ENCODE measurements at regions not wholly inside any gene's neighbourhood (a gene's known extent, or its start where the extent isn't known, plus 50 kb on each side); places are given as distances from the start of the nearest gene placed in this dataset.

GRCh38 chr5:102581011-102581410 is 82.2 kb upstream of the SLCO6A1 start (continued):
- TF ChIP-seq IKZF2 (IDR thresholded peaks at IDR 0.05): no peak
- TF ChIP-seq YBX1 (IDR thresholded peaks at IDR 0.05): no peak
- no peak for TF ChIP-seq ATF7 (IDR thresholded peaks at IDR 0.05; ENCODE audit: low read depth)
- no peak for TF ChIP-seq SMC3 (IDR thresholded peaks at IDR 0.05; ENCODE audit: borderline replicate concordance, low read length)

GRCh38 chr5:102582696-102583095 is 83.9 kb upstream of the SLCO6A1 start:
- H3K4me3 ChIP-seq: no peak overlapping the region
- H3K9ac ChIP-seq (ENCODE audit: control insufficient read depth, insufficient read depth, low read length): no peak overlapping the region
- DNase-seq (ENCODE audit: low read depth, low spot score) (no peak), ATAC-seq (no peak), FAIRE-seq (no peak)
- H3K4me1 ChIP-seq (ENCODE audit: control insufficient read depth, insufficient read depth, low read length): no peaks in the 10 kb centered on the region
- H3K79me2 ChIP-seq (ENCODE audit: control insufficient read depth, insufficient read depth, low read length): no peaks in the 10 kb centered on the region
- ChIA-PET POLR2A (no interaction called here), CTCF (interaction anchor here (1.1 to 2.4 kb wide), 5 partner anchors 11 to 99 kb away, joined by 3 to 15 read pairs (median 7); no protein-coding TSS in a partner anchor), SMC1A (ENCODE audit: uncharacterized antibody, unreplicated experiment) (interaction anchor here (1.3 to 1.5 kb wide), 4 partner anchors 13 to 557 kb away, joined by 3 to 7 read pairs (median 4); no protein-coding TSS in a partner anchor), RAD21 (ENCODE audit: unreplicated experiment) (interaction anchor here (0.8 to 1.1 kb wide), 2 partner anchors 13 to 99 kb away, joined by 3 to 6 read pairs; no protein-coding TSS in a partner anchor)
- in situ Hi-C loops (cut with MboI) (loop anchor here (10.0 kb wide), 2 partner anchors 462 to 552 kb away; no protein-coding TSS in a partner anchor), intact Hi-C loops (cut with micrococcal nuclease; ENCODE audit: unreplicated experiment) (loop anchor here (1.0 to 2.0 kb wide), 4 partner anchors 88 to 642 kb away; no protein-coding TSS in a partner anchor)
- H3K27me3 ChIP-seq (replicated peaks in 1 of 2; ENCODE audit: control insufficient read depth in 2 of 2, insufficient read depth in 2 of 2, low read length in 1 of 2): no peaks in the 10 kb centered on the region
- H3K27ac ChIP-seq (ENCODE audit: control insufficient read depth, insufficient read depth): no peak overlapping the region
- H3K9me3 ChIP-seq (replicated peaks; ENCODE audit: control insufficient read depth, insufficient read depth, low read length): no peaks in the 10 kb centered on the region
- H2AFZ ChIP-seq (ENCODE audit: control insufficient read depth, low read depth, low read length): no peak overlapping the region
- no peaks in the 10 kb centered on the region for H4K20me1 ChIP-seq (ENCODE audit: control insufficient read depth, insufficient read depth)
- no peak overlapping the region for H3K4me2 ChIP-seq (ENCODE audit: control insufficient read depth, insufficient read depth)
- TF ChIP-seq SPI1 (IDR thresholded peaks at IDR 0.05; ENCODE audit: borderline replicate concordance, insufficient read depth, low read depth, low read length) (no peak), CHD2 (IDR thresholded peaks at IDR 0.05; ENCODE audit: borderline replicate concordance, low read depth, low read length) (no peak), BRCA1 (IDR thresholded peaks at IDR 0.05; ENCODE audit: low read depth, low read length) (no peak), ZNF24 (IDR thresholded peaks at IDR 0.05) (no peak), JUNB (IDR thresholded peaks at IDR 0.05) (no peak)
- WGBS (ENCODE audit: insufficient coverage, insufficient replicate concordance, low lambda C conversion rate, missing lambda C conversion rate): 12% methylated on average over 3 of the region's 3 CpGs
- H3K36me3 ChIP-seq (ENCODE audit: control insufficient read depth in 2 of 2, insufficient read depth in 2 of 2, low read length in 1 of 2): no peaks in the 10 kb centered on the region
- no TSS peak for BruUV-seq (replicated peaks)

Data from GM12878 (cell line).